Neural cell (in vitro differentiated cells): ENCODE measurements at regions not wholly inside any gene's neighbourhood (a gene's known extent, or its start where the extent isn't known, plus 50 kb on each side); places are given as distances from the start of the nearest gene placed in this dataset.

ENCODE experiments used
- CTCF ChIP-seq: fragments of 450-650 bp; IDR thresholded peaks from 2 replicates; pipeline ENCODE4 v1.5.1; 2014; ENCODE audit warnings: antibody characterized with exemption, mild to moderate bottlenecking, moderate library complexity; ENCODE audit not compliant: poor library complexity, severe bottlenecking
- EP300 ChIP-seq: fragments of 450-650 bp; conservative IDR thresholded peaks from 2 replicates; pipeline ENCODE4 v1.6.1; 2014; ENCODE audit warnings: antibody characterized with exemption, mild to moderate bottlenecking, moderate library complexity; ENCODE audit not compliant: poor library complexity, severe bottlenecking
- MXI1 ChIP-seq: fragments of 450-650 bp; conservative IDR thresholded peaks from 2 replicates; pipeline ENCODE4 v1.6.1; 2014; ENCODE audit warnings: antibody characterized with exemption, mild to moderate bottlenecking; ENCODE audit not compliant: poor library complexity, severe bottlenecking

DNA sequence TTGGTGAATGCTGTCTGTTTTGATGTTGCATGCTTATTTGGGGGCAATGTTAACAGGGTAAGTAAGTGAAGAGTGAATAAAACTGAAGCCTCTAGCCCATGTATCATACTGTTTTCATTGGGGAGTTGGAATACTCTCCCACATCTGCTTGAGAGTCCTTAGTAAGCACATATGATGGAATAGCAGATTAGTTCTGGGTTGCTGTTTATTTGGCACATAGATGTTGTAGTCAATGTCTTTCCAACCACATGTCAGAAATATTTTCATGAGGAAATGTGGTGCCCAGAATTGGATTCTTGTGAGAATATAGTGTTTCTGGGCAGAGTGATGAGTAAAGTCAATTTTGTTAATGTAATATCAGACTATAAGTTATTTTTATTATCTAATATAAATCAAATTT, 611.7 kb upstream of the FTMT start:
- TF ChIP-seq CTCF (no peak), MXI1 (no peak), EP300 (no peak)
